ENCODE measurements at regions not wholly inside any gene's neighbourhood (a gene's known extent, or its start where the extent isn't known, plus 50 kb on each side); places are given as distances from the start of the nearest gene placed in this dataset.

DNA sequence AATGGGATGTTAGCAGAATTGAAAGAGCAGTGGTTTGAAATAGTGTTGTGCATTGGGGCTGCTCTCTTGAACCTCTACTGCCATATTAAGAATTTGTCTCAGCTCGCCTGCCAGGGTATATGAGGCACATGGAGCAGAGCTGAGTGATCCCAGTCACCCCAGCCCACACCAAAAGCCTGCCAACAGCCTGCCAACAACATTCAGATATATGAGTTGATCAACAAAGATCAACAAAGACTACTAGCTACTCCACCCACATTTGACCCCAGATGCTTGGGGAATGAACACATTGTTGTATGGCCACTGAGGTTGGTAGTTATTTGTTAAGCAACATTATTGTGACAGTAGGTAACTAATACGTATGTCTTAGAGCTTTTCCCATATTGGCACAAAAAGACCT, 570.9 kb upstream of the IL12A start:
- intact Hi-C loops (cut with DNase I), result no loop called here
- Histone ChIP-seq H3K4me3 (no peak overlapping the region), H3K27me3 (replicated peaks; ENCODE audit: insufficient read depth) (no peaks in the 10 kb centered on the region), H3K4me1 (replicated peaks) (no peaks in the 10 kb centered on the region), H3K9me3 (no peaks in the 10 kb centered on the region), H3K36me3 (no peaks in the 10 kb centered on the region), H3K27ac (no peak overlapping the region)
- TF ChIP-seq POLR2A (IDR thresholded peaks at IDR 0.05), result no peak
- TF ChIP-seq POLR2AphosphoS5 (IDR thresholded peaks at IDR 0.05), result no peak
- TF ChIP-seq CTCF (IDR thresholded peaks at IDR 0.05), result no peak
- 64% methylated on average over 2 of the region's 2 CpGs for WGBS
- DNase-seq (ENCODE audit: low spot score), result no peak

DNA sequence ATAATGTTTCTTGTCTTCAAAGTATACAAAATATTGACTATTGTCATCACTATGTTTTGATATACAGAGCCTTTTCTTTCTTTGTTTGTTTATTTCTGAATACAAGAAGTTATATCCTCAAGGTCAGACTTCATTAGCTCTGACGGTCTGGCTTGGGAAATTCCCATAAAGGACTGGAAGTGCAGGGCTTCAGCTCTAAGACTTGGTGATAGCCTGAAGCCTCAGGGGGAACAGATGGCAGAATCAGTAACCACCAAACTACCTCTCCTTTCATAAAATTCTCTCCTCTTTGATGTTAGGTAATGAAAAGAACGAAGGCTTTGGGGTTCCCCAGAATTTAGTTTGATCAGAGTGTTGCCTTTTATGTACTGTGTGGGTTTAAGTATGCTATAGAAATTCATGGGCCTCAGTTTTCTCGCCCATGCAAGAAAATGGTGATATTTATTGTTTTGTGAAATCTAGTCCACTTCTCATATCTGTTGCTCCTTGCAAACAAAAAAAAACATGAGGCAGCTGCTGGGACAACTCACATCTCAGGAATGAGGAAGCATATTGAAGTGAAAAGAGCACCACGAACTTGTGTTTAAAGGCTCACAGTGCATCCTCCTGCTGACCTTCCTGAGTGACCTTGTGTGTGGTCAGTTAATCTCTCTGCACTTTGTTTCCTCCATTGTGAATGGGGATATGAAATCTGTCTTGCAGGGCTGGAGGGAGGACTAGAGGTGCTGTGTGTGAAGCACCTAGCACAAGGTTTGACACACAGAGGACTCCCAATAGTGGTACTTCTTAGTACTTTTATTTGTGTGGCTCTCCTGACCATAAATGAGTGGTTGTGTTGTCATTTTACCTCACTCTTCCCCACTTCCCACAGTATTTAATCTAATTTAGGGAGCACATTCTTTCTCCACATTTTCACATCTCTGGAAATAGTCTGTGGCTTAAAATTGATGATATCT, 569.8 kb upstream of the IL12A start:
- no peaks in the 10 kb centered on the region for H3K9me3 ChIP-seq
- no peaks in the 10 kb centered on the region for H3K27me3 ChIP-seq (replicated peaks; ENCODE audit: insufficient read depth)
- intact Hi-C loops (cut with DNase I), result no loop called here
- no peaks in the 10 kb centered on the region for H3K36me3 ChIP-seq
- 22% methylated on average over 4 of the region's 4 CpGs for WGBS
- no peak overlapping the region for H3K4me3 ChIP-seq
- H3K4me1 ChIP-seq (replicated peaks), result no peaks in the 10 kb centered on the region
- TF ChIP-seq POLR2AphosphoS5 (IDR thresholded peaks at IDR 0.05), result no peak
- TF ChIP-seq CTCF (IDR thresholded peaks at IDR 0.05), result no peak
- no peak for TF ChIP-seq POLR2A (IDR thresholded peaks at IDR 0.05)
- H3K27ac ChIP-seq, result no peak overlapping the region
- no peak for DNase-seq (ENCODE audit: low spot score)

DNA sequence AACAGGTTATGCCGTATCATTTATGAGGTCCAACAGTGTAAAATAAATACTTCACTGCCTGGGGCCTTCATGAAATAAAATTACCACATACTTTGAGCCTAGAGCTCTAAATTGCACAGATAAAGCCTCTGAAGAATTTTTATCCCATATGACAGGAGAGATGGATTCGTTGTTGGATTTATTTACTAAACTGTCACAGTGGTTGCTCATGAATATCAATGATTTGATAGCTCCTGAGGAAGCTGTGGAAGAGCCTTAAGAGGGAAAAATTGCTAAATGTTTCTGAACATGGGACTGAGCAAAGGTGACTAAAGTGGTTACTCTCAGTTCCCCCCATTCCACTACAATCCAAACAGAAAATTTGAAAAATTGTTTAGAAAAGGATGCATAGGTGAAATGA, 558.9 kb upstream of the IL12A start:
- no peak overlapping the region for H3K27ac ChIP-seq
- no peak for DNase-seq (ENCODE audit: low spot score)
- H3K4me3 ChIP-seq, result no peak overlapping the region
- H3K27me3 ChIP-seq (replicated peaks; ENCODE audit: insufficient read depth), result no peaks in the 10 kb centered on the region
- TF ChIP-seq POLR2A (IDR thresholded peaks at IDR 0.05) (no peak), CTCF (IDR thresholded peaks at IDR 0.05) (no peak), POLR2AphosphoS5 (IDR thresholded peaks at IDR 0.05) (no peak)
- H3K36me3 ChIP-seq, result no peaks in the 10 kb centered on the region
- H3K4me1 ChIP-seq (replicated peaks), result no peaks in the 10 kb centered on the region
- intact Hi-C loops (cut with DNase I), result no loop called here
- 33% methylated on average over 2 of the region's 2 CpGs for WGBS
- H3K9me3 ChIP-seq, result no peaks in the 10 kb centered on the region

DNA sequence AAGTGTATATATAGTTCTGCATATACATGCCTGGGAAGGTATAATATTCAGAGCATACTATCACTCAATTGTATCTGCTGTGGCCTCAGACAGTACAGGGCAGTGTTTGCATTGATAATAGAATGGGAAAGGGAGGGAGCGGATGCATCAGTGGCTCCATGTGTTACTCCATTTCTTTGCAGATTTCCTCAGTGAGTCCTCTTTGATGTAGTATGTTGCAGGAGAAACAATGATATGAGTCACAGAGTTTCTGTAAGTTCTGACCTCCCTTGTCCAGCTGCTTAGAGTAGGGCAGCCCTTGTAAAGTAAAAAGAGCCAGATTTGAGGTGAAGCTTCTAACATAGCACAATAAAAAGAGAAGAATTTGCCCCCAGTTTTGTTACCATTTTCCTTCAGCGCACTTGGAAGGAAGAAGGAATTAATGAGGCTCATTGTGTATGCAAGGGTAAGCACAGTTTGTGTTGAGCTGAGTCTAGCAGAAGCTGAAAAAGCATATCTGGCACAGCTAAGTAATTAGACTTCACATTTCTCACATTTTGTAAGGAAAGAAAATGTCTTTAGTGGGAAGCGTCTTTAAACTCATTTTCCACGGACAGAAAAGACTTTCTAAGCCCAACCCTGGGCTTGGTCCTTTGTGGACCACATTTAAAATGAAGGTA, 555.8 kb upstream of the IL12A start:
- H3K9me3 ChIP-seq, result no peaks in the 10 kb centered on the region
- WGBS, result 67% methylated on average over 4 of the region's 4 CpGs
- TF ChIP-seq CTCF (IDR thresholded peaks at IDR 0.05), result no peak
- no peak for TF ChIP-seq POLR2A (IDR thresholded peaks at IDR 0.05)
- no peak for TF ChIP-seq POLR2AphosphoS5 (IDR thresholded peaks at IDR 0.05)
- DNase-seq (ENCODE audit: low spot score), result no peak
- H3K27me3 ChIP-seq (replicated peaks; ENCODE audit: insufficient read depth), result no peaks in the 10 kb centered on the region
- no peaks in the 10 kb centered on the region for H3K4me1 ChIP-seq (replicated peaks)
- H3K27ac ChIP-seq, result no peak overlapping the region
- no peaks in the 10 kb centered on the region for H3K36me3 ChIP-seq
- no peak overlapping the region for H3K4me3 ChIP-seq
- intact Hi-C loops (cut with DNase I), result no loop called here
